H1 (cell line): ENCODE measurements at regions not wholly inside any gene's neighbourhood (a gene's known extent, or its start where the extent isn't known, plus 50 kb on each side); places are given as distances from the start of the nearest gene placed in this dataset.

Source experiments
- POLR2AphosphoS5 ChIP-seq: IDR thresholded peaks from 2 replicates; pipeline ENCODE4 v1.6.1; 2011; ENCODE audit warnings: low read depth, low read length

- TF ChIP-seq POLR2AphosphoS5: no peak
Measured at GRCh38 chr1:192896376-192896775, 87.5 kb downstream of the RGS2 start (continued).
